ENCODE measurements at regions not wholly inside any gene's neighbourhood (a gene's known extent, or its start where the extent isn't known, plus 50 kb on each side); places are given as distances from the start of the nearest gene placed in this dataset.

- TF ChIP-seq, protein P1, sequence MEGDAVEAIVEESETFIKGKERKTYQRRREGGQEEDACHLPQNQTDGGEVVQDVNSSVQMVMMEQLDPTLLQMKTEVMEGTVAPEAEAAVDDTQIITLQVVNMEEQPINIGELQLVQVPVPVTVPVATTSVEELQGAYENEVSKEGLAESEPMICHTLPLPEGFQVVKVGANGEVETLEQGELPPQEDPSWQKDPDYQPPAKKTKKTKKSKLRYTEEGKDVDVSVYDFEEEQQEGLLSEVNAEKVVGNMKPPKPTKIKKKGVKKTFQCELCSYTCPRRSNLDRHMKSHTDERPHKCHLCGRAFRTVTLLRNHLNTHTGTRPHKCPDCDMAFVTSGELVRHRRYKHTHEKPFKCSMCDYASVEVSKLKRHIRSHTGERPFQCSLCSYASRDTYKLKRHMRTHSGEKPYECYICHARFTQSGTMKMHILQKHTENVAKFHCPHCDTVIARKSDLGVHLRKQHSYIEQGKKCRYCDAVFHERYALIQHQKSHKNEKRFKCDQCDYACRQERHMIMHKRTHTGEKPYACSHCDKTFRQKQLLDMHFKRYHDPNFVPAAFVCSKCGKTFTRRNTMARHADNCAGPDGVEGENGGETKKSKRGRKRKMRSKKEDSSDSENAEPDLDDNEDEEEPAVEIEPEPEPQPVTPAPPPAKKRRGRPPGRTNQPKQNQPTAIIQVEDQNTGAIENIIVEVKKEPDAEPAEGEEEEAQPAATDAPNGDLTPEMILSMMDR (IDR thresholded peaks at IDR 0.05; ENCODE audit: insufficient read depth in 1 of 2, low read depth in 1 of 2, low read length in 1 of 2, severe bottlenecking in 1 of 2, unreplicated experiment in 1 of 2): no peak
Measured at GRCh38 chr3:162684260-162684659, 1187.7 kb downstream of the OTOL1 start.

DNA sequence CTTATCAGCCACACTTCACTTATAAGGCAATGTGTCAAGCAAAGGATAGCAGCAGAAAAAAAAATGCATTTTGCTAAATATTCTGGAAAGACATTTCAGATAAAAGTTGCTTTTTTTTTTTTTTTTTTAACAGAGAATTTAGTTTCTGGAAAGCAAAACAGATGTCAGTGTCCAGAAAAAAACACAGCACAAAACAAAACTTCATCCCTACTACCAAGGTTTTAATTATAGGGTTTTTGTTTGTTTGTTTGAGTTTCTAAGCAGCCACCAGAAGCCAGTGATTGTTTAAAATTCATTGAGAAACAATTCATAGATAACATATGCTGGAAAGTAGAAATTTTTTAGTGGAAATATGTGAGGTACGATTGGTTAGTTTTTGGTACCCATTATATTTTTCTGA is 1202.7 kb downstream of the OTOL1 start:
- intact Hi-C loops (cut with micrococcal nuclease; ENCODE audit: unreplicated experiment): no loop called here

More at GRCh38 chr3:162684260-162684659, 1187.7 kb downstream of the OTOL1 start:
- Mint-ChIP-seq H3K27ac (ENCODE audit: unreplicated experiment) (no peak overlapping the region), H3K4me1 (ENCODE audit: low read depth, unreplicated experiment) (no peaks in the 10 kb centered on the region), H3K9me3 (ENCODE audit: unreplicated experiment) (no peaks in the 10 kb centered on the region), H3K36me3 (ENCODE audit: insufficient read depth, unreplicated experiment) (no peaks in the 10 kb centered on the region), H3K27me3 (ENCODE audit: insufficient read depth, unreplicated experiment) (no peaks in the 10 kb centered on the region), H3K4me3 (ENCODE audit: unreplicated experiment) (no peak overlapping the region)
- intact Hi-C loops (cut with micrococcal nuclease; ENCODE audit: unreplicated experiment): no loop called here
- no peaks in the 10 kb centered on the region for H3K4me1 ChIP-seq
- no peaks in the 10 kb centered on the region for H3K36me3 ChIP-seq (ENCODE audit: control insufficient read depth, insufficient read depth, low read length)
- H3K27me3 ChIP-seq (replicated peaks; ENCODE audit: control insufficient read depth, insufficient read depth, low read length): no peaks in the 10 kb centered on the region
- no peak for DNase-seq
- ChIA-PET CTCF (no interaction called here), POLR2A (no interaction called here)
- H3K4me3 ChIP-seq (ENCODE audit: low read depth, low read length): no peak overlapping the region
- BruUV-seq (replicated peaks): no TSS peak
- H3K9me3 ChIP-seq: no peaks in the 10 kb centered on the region

DNA sequence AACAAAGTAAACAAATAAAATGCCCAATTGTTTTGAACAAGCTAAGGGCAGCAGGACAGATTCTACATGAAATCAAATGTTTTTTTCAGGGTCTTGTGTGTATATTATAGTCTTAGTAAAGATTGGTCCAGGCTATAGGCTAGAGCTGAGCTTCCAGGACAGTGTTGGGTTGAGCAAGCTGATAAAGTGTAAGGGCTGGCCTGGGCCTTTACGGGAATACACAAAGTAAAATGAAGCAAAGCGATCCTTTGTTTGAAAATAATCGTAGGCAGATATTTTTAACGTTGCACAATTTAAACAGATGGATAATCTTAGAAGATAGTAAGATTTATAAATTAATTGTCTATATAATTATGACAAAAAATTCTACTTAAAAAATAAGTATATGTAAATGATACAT is 1204.6 kb downstream of the OTOL1 start:
- Mint-ChIP-seq H3K4me1 (ENCODE audit: low read depth, unreplicated experiment) (no peaks in the 10 kb centered on the region), H3K9me3 (ENCODE audit: unreplicated experiment) (no peaks in the 10 kb centered on the region), H3K27ac (ENCODE audit: unreplicated experiment) (no peak overlapping the region), H3K27me3 (ENCODE audit: insufficient read depth, unreplicated experiment) (no peaks in the 10 kb centered on the region), H3K36me3 (ENCODE audit: insufficient read depth, unreplicated experiment) (no peaks in the 10 kb centered on the region), H3K4me3 (ENCODE audit: unreplicated experiment) (no peak overlapping the region)
- H3K27me3 ChIP-seq (replicated peaks; ENCODE audit: control insufficient read depth, insufficient read depth, low read length): no peaks in the 10 kb centered on the region
- no TSS peak for BruUV-seq (replicated peaks)
- H3K9me3 ChIP-seq: no peaks in the 10 kb centered on the region
- ChIA-PET CTCF (no interaction called here), POLR2A (no interaction called here)
- H3K4me1 ChIP-seq: no peaks in the 10 kb centered on the region
- intact Hi-C loops (cut with micrococcal nuclease; ENCODE audit: unreplicated experiment): no loop called here
- no peak for DNase-seq
- H3K4me3 ChIP-seq (ENCODE audit: low read depth, low read length): no peak overlapping the region
- H3K36me3 ChIP-seq (ENCODE audit: control insufficient read depth, insufficient read depth, low read length): no peaks in the 10 kb centered on the region
- TF ChIP-seq, protein P1 (IDR thresholded peaks at IDR 0.05; ENCODE audit: insufficient read depth in 1 of 2, low read depth in 1 of 2, low read length in 1 of 2, severe bottlenecking in 1 of 2, unreplicated experiment in 1 of 2): no peak

More for the DNA sequence above, 1202.7 kb downstream of the OTOL1 start:
- no peak overlapping the region for H3K27ac Mint-ChIP-seq (ENCODE audit: unreplicated experiment)
- ChIA-PET POLR2A (no interaction called here), CTCF (no interaction called here)
- TF ChIP-seq, protein P1 (IDR thresholded peaks at IDR 0.05; ENCODE audit: insufficient read depth in 1 of 2, low read depth in 1 of 2, low read length in 1 of 2, severe bottlenecking in 1 of 2, unreplicated experiment in 1 of 2): no peak
- no peak overlapping the region for H3K4me3 Mint-ChIP-seq (ENCODE audit: unreplicated experiment)
- no peaks in the 10 kb centered on the region for H3K4me1 Mint-ChIP-seq (ENCODE audit: low read depth, unreplicated experiment)
- BruUV-seq (replicated peaks): no TSS peak
- no peaks in the 10 kb centered on the region for H3K27me3 ChIP-seq (replicated peaks; ENCODE audit: control insufficient read depth, insufficient read depth, low read length)
- H3K4me3 ChIP-seq (ENCODE audit: low read depth, low read length): no peak overlapping the region
- H3K9me3 ChIP-seq: no peaks in the 10 kb centered on the region
- H3K4me1 ChIP-seq: no peaks in the 10 kb centered on the region
- H3K27me3 Mint-ChIP-seq (ENCODE audit: insufficient read depth, unreplicated experiment): no peaks in the 10 kb centered on the region
- no peaks in the 10 kb centered on the region for H3K36me3 Mint-ChIP-seq (ENCODE audit: insufficient read depth, unreplicated experiment)
- DNase-seq: no peak
- H3K36me3 ChIP-seq (ENCODE audit: control insufficient read depth, insufficient read depth, low read length): no peaks in the 10 kb centered on the region
- H3K9me3 Mint-ChIP-seq (ENCODE audit: unreplicated experiment): no peaks in the 10 kb centered on the region
